GM21619 (cell line): ENCODE measurements at regions not wholly inside any gene's neighbourhood (a gene's known extent, or its start where the extent isn't known, plus 50 kb on each side); places are given as distances from the start of the nearest gene placed in this dataset.
"Not testable (repeated sequence)": the region's sequence is repeated elsewhere in the genome, so short reads cannot be mapped to it uniquely, and the experiment has no call there.

ENCODE experiments used
- ATAC-seq: cut with Tn5 transposase; IDR thresholded peaks from one replicate; pipeline ENCODE4 v1.9.1; 2021; ENCODE audit not compliant: unreplicated experiment

DNA sequence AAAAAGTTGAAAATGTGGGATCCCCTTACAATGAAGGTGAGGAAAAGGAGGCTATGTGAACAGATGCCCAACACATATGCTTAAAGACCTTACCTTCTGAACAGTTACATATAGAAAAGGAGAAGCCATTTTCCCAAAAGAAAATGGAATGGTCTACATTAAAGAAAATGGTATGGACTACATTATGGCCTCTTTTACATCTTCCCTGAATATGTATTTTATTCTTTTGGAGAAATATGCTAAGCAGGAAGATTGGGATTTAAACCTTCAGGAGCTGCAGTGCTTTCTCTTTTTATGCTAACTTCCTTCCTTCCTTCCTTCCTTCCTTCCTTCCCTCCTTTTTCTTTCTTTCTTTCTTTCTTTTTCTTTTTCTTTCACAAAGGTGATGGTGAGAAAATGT is 155.4 kb downstream of the SEC23IP start:
- no peak for ATAC-seq

- no peak for ATAC-seq
These were observed 155.9 kb downstream of the SEC23IP start for GRCh38 chr10:120048391-120048790.

DNA sequence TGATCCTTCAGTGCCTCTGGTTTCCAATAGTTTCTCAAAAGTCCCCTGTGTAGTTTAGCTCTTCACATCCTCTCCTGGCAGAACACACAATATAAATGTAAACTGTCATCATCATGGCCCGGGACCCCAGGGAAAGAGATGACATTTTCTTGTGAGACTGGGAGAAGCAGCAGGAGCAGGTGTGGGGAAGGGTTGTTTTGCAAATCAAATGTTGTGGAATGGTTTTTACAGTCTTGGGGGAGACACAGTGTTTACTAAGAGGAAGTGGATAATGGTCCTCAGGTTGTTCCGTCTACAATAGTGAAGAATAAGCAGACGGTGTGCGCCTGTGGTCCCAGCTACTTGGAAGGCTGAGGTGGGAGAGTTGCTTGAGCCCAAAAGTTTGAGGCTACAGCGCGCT is 159.1 kb downstream of the SEC23IP start:
- ATAC-seq, result no peak

DNA sequence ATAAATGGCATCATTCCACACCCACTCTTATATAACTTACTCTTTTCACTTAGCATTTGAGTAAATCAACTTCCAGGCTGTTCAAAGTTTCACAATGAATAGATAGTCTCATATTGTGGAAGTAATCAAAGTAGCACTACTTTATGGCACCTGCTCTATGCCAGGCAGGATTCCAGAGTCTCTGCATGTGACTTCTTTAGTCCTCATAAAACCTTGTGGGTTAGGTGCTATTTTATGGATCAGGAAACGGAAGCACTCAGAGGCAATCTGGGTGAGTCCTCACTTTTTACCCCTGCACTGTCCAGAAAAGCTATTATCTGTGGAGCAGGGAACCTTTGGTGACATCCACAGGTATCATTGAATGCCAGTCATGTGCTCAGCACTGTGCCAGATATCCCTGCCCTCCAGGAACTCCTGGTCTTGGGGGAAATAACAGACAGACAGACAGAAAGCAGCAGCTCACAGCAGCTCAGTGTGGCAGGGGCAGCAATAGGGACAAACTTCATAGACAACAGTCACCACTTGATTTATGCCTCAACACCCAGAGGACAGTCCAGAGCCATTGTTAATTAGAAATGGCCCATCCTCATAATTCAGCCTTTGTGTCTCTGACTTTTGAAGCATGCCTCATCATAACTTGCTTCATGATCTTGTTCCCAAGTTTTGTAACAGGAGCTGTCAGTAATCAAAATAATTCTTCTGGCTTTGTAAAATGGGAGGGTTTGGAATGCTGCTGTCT is 160.6 kb downstream of the SEC23IP start:
- no peak for ATAC-seq

GRCh38 chr10:120059790-120060189 is 167.3 kb downstream of the SEC23IP start:
- not testable (repeated sequence) for ATAC-seq

GRCh38 chr10:120067427-120067826 is 174.9 kb downstream of the SEC23IP start:
- no peak for ATAC-seq

- ATAC-seq, result no peak
These were observed 177.2 kb downstream of the SEC23IP start for GRCh38 chr10:120069700-120070099.

DNA sequence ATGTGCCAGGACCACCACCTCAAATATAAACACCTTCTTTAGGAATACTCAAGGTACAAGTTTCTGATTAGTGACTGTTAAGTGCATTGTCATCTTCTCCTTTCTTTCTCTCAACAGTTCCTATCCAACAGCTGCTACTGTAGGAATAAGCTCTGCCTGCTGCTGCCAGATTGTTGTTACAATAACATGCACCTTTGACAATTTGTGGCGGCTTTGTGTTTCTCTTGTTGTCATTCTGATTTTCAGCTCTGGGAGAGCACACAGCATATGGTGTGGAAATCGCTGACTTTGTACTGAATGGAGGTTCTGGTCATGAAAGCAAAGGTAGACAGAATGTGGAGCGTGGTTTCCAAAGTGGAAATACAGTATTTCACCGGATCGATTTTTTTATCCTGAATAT is 182.8 kb downstream of the SEC23IP start:
- no peak for ATAC-seq

DNA sequence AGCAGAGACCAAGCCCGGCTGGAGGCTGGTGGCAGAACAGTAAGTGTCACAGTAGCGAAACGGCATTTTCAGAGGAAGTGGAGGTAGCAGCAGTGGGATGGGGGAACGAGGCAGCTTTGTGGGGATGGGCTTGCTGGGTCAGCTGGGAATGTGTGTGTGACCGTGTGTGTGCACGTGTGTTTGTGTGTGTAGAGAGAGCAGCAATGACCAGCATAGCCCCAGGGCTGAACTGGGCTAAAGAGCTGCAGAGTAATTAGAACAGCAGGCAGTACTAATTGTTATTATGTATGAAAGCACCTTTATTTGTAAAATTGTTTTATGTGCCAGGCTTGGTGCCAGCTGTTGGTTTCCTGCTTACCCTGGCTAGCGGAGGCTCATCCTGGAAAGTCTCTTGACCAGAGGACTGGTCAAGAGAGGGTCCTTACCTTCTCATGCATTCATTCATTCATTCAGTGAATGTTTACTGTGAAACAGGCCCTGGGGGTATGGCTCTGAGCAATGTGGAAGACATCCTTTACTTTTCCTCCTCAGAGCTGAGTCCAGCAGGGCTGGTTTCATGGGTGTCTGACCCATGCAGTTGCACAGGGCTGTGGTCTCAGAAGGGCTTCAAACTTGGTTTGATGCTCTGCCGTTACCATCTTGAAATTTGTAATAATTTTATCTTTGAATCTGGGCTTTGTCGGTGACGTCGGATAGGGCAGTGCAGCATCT is 184.6 kb downstream of the SEC23IP start:
- ATAC-seq, result no peak

DNA sequence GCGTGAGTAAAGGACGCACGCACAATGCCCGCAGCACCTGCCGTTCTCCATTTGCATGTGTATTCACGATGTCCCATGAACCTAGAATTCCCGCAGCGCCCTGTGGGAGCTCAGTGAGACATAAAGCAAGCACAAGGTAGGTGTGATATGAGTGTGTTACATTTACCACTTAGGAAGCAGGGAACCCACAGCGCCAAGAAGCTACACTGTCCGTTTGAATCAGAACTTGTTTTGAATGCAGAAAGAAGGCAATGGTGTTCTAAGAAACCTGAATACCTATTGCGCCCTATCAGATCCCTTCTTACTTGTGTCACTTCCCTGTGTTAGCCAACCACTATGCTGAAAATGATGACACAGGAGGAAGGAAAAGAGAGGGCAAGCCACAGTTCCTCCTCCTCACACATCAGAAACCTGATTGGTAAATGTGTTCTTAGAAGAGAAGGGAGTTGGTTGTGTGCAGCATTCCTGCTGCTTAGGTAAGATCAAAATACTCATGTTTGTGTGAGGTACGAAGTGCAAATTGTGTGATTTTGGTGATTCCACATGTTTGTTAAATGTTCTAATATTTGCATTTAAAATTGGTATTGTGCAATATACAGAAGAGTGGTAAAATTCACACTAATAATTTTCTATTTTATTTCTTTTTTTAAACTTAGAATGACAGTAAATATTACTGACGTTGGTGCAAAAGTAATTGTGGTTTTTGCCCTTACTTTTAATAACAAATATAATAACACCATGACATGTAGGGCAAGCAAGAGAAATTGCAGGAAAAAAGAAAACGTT is 185.4 kb downstream of the SEC23IP start:
- no peak for ATAC-seq

- ATAC-seq, result no peak
These were observed 192.7 kb downstream of the SEC23IP start for GRCh38 chr10:120085096-120085796.

GRCh38 chr10:120086066-120086465 is 193.5 kb downstream of the SEC23IP start:
- no peak for ATAC-seq

- ATAC-seq, result no peak
These were observed 194.6 kb downstream of the SEC23IP start for GRCh38 chr10:120087109-120087508.

- ATAC-seq, result no peak
These were observed 203.3 kb downstream of the SEC23IP start for GRCh38 chr10:120095875-120096274.

- ATAC-seq, result no peak
These were observed 205.2 kb downstream of the SEC23IP start for GRCh38 chr10:120097766-120098165.

DNA sequence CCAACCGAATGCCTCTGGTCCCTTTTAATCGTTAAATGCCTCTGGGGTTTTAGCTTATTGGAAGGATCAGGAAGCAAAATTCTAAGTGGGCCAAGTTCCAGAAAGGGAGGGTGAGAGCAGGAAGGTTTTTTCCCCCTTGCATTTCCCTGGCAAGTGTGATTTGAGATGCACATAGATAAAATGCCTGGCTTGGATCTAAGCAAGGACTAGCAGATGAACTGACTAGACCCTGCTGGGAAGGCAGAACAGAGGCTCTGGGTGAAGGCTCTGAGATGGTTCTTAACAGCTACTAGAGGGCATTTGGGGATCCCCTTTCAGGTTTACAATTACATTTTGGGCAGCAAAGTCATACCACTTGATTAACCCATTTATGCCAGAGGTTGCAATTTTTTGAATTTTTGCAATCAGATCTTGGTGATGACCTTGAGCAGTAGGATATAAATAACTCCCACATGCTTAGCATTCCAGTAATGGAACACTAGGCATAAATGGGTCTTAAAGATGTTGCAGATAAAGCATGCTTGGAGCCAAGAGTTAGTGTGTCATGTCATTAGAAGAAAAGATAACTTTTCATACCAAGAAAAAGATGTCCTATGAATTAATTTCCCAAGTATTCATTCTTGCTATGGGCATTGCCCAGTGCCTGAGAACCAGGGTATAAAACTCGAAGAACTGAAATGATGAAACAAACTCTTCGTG is 205.9 kb downstream of the SEC23IP start:
- ATAC-seq, result no peak

DNA sequence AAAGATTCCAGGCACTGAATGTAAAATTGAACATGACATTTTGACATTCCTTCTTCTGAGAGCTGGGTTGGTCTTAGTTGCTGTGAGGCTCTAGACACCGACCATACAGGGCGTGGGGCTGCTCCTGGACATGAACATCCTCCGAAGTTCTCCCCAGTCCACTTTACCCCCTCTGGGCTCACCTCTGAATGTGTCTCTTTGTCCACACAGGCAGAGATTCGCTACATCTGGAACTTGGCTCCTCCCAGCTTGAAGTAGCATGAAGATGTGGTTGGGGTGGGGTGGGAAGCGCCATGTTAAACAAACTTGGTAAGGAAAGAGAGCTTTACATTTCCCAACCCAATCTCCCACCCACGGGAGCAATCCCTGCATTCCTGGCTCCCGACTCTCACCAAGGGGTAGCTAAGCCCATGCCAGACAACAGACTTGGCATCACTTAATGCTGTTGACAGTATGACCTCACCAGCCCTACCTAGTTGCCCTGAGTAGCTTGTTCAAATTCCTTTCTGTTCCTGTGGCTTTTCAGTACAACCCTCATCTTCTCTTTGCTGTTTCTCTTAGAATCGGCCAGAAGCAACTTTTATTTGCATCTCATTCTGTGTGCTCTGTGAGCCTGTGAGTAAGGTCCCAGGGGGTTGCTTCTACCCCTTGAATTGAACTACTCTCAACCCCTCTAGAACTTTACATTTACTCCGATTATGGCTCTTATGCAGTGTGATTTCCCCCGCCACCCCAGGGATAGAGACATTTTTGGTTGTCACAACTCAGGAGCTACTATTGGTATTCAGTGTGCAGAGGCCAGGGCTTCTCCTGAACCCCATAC is 211.4 kb downstream of the SEC23IP start:
- ATAC-seq, result no peak

GRCh38 chr10:120105001-120105400 is 212.5 kb downstream of the SEC23IP start:
- no peak for ATAC-seq

- no peak for ATAC-seq
These were observed 213.0 kb downstream of the SEC23IP start for GRCh38 chr10:120105492-120105891.

DNA sequence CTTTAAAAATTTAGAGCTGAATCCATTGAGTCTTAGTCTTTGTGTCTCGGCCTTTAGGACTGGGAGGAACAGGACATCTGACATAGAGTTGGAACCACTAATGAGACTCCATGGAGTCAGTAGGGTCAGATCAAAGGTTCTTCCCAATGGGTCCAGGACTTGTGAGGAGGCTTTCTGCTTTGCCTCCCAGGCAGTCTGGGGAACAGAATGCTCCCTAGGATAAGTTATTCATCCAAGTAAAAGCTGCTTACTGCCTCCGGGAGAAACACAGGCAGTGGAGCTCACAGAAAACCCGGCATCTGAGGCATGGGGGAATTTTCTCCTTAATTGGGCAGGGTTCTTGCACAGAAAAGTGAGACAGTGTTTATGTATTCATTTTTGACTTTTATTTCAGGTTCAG is 216.4 kb downstream of the SEC23IP start:
- no peak for ATAC-seq
